ENCODE measurements at regions not wholly inside any gene's neighbourhood (a gene's known extent, or its start where the extent isn't known, plus 50 kb on each side); places are given as distances from the start of the nearest gene placed in this dataset.

GRCh38 chr2:28698545-28698944, 53.1 kb upstream of the PPP1CB start:
- Histone ChIP-seq H3K27ac (no peak overlapping the region), H3K36me3 (no peaks in the 10 kb centered on the region), H3K4me1 (ENCODE audit: insufficient read depth) (peaks cover 6% of the 10 kb centered on the region), H3K9me3 (no peaks in the 10 kb centered on the region), H3K4me3 (no peak overlapping the region), H3K27me3 (no peaks in the 10 kb centered on the region)
- TF ChIP-seq CTCF (IDR thresholded peaks at IDR 0.05) (no peak), EP300 (IDR thresholded peaks at IDR 0.05) (no peak), POLR2A (IDR thresholded peaks at IDR 0.05) (no peak)
- WGBS, 3 donors, result 81 to 90% (median 85%) methylated on average over 3 of the region's 3 CpGs
- no peak for DNase-seq
- intact Hi-C loops (cut with DNase I), result no loop called here

Measured in ovary (tissue), 7 donors.